Heart right ventricle (tissue), 16 donors: ENCODE measurements at regions not wholly inside any gene's neighbourhood (a gene's known extent, or its start where the extent isn't known, plus 50 kb on each side); places are given as distances from the start of the nearest gene placed in this dataset.

Source experiments
- ATAC-seq, 8 donors: fragments of 200-7000 bp; cut with Tn5 transposase; one replicate each; pipeline ENCODE4 v1.9.1; 2020; ENCODE audit warnings: mild to moderate bottlenecking in 8 of 8, moderate library complexity in 8 of 8, moderate number of reproducible peaks in 1 of 8
- DNase-seq, 2 donors: peaks; one replicate each; pipeline ENCODE4 v3.0.0-alpha.2; 2020
- H3K27ac ChIP-seq, 10 donors: fragments of 200-600 bp; sonication (generic) in 2 of 10; one replicate each; pipeline versions ENCODE4 v1.5.0 to v1.8.0; 2020 to 2022; ENCODE audit warnings: mild to moderate bottlenecking in 3 of 10
- H3K27me3 ChIP-seq, 7 donors: fragments of 200-600 bp; one replicate each; pipeline ENCODE4 v1.8.0; 2021 to 2022; ENCODE audit warnings: mild to moderate bottlenecking in 2 of 7
- H3K36me3 ChIP-seq, 9 donors: fragments of 200-600 bp; sonication (generic) in 1 of 9; one replicate each; pipeline versions ENCODE4 v1.5.0 to v1.8.0; 2020 to 2022; ENCODE audit warnings: mild to moderate bottlenecking in 2 of 9
- H3K4me1 ChIP-seq, 9 donors: fragments of 200-600 bp; sonication (generic) in 1 of 9; one replicate each; pipeline versions ENCODE4 v1.5.0 to v1.8.0; 2020 to 2022; ENCODE audit warnings: mild to moderate bottlenecking in 4 of 9
- H3K4me3 ChIP-seq, 10 donors: fragments of 200-600 bp; sonication (generic) in 2 of 10; one replicate each; pipeline versions ENCODE4 v1.5.0 to v1.8.0; 2020 to 2022; ENCODE audit warnings: mild to moderate bottlenecking in 7 of 10, moderate library complexity in 2 of 10
- H3K9me3 ChIP-seq, 11 donors: fragments of 200-600 bp in 10 of 11; sonication (generic) in 2 of 11; one replicate each; pipeline versions ENCODE4 v1.5.0 to v1.8.0; 2013 to 2022; ENCODE audit warnings: mild to moderate bottlenecking in 2 of 11, control low read depth in 1 of 11, moderate library complexity in 1 of 11
- WGBS, 2 donors: extraction: QIAGEN DNeasy Blood & Tissue Kit; methylation state at CpG; one replicate each; pipeline ENCODE4 v1.1.7; 2013; ENCODE audit warnings: inconsistent platforms in 1 of 2; 5-methylcytosine and 5-hydroxymethylcytosine counted together
- intact Hi-C, 10 donors: fragments of 100-400 bp; cut with DNase I; formaldehyde crosslinking; loops; one replicate each; pipeline versions ENCODE4 v1.11.1 to v1.14.2; 2022
- TF ChIP-seq, protein P1 (sequence below), 9 donors: fragments of 200-600 bp; sonication (generic) in 2 of 9; IDR thresholded peaks; one replicate each; pipeline versions ENCODE4 v1.5.0 to v1.8.0; 2021 to 2022; ENCODE audit warnings: antibody characterized with exemption in 9 of 9, mild to moderate bottlenecking in 5 of 9, moderate library complexity in 1 of 9
- donor health status: Arrhythmogenic right ventricular cardiomyopathy.
- donor health status: ischemic (EF 13 %, LVEDD 7.1; RV severe dilation, severe dysfunction).
- donor health status: healthy with polysubstance abuse.
- donor health status: DM: no; HTN: yes; CAD: no.
- donor health status: DM: no; HTN: no; CAD: no.
- donor health status: ischemic (EF 25% LVEDD 6.9; RV normal size, moderate dysfunction).
- donor health status: ischemic (EF 25% LVEDD 5.7; RV mildly dilated, moderate dysfunction).
- donor health status: healthy.
- donor health status: DM: yes; HTN: yes; CAD: no.
- donor health status: Ischemic cardiomyopathy.
- donor health status: ischemic (EF 35%, LVEDD 5.7; RV mildly dilated, moderate dysfunction).
- donor health status: nonischemic (EF 11% LVEDD 7.7; RV severe dilation, severe dysfunction).
- donor health status: DM: yes; HTN: yes; CAD: no.
- donor health status: PGD.
- donor health status: ischemic (EF 29% LVEDD 5.4; RV normal size, mild dysfunction).
- donor health status: nonischemic (EF 23%, LVEDD 6.1; RV moderate dilation, normal function).

DNA sequence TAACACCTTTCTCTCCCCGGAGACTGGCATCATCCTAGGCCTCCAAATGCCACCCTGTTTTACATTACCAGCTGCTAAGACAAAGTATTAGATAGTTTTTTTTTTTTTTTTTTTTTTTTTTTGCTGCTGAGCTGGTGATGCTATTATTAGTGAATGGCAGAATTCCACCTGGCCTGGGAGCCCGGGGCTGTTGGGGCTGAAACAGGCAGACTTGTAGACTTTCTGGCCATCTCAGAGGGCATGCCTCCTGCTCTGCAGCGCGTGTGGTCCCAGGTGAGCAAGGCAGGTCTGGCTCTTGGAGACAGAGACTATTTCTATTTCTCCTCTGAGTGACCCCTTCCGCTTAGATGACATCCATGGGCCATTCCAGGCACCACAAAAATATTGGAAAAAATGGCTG lies 104.2 kb downstream of the EMX2 start:
- Histone ChIP-seq H3K27me3 (peaks cover 0 to 15% (median 0%) of the 10 kb centered on the region in 7 donors), H3K9me3 (peaks cover 0 to 14% (median 3%) of the 10 kb centered on the region in 11 donors), H3K36me3 (no peaks in the 10 kb centered on the region), H3K27ac (no peak overlapping the region), H3K4me3 (no peak overlapping the region), H3K4me1 (no peaks in the 10 kb centered on the region)
- DNase-seq (no peak), ATAC-seq (no peak)
- TF ChIP-seq, protein P1, sequence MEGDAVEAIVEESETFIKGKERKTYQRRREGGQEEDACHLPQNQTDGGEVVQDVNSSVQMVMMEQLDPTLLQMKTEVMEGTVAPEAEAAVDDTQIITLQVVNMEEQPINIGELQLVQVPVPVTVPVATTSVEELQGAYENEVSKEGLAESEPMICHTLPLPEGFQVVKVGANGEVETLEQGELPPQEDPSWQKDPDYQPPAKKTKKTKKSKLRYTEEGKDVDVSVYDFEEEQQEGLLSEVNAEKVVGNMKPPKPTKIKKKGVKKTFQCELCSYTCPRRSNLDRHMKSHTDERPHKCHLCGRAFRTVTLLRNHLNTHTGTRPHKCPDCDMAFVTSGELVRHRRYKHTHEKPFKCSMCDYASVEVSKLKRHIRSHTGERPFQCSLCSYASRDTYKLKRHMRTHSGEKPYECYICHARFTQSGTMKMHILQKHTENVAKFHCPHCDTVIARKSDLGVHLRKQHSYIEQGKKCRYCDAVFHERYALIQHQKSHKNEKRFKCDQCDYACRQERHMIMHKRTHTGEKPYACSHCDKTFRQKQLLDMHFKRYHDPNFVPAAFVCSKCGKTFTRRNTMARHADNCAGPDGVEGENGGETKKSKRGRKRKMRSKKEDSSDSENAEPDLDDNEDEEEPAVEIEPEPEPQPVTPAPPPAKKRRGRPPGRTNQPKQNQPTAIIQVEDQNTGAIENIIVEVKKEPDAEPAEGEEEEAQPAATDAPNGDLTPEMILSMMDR (IDR thresholded peaks at IDR 0.05), result no peak
- 81 to 82% methylated on average over 5 of the region's 5 CpGs for WGBS, 2 donors
- intact Hi-C loops, result no loop called here

DNA sequence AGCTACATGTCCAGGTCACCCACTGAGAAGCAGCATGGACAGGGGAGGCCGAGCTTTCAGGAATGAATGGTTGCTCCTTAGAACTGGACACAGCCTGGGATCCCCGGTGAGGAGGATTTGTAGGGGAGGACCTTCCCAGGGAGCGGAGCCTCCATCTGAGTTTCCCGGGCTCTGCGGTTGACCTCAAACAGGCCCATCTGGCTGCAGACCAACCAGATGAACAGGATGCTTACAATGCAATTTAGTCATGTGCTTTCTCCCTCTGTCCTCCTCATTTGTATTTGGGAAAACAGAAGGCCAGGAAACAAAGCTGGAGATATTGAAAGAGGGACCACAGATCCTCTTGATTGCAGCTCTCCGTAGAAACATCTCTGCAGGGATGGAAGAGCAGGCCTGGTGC lies 104.8 kb downstream of the EMX2 start:
- Histone ChIP-seq H3K27ac (no peak overlapping the region), H3K4me3 (no peak overlapping the region), H3K36me3 (no peaks in the 10 kb centered on the region), H3K4me1 (no peaks in the 10 kb centered on the region), H3K9me3 (peaks cover 0 to 14% (median 3%) of the 10 kb centered on the region in 11 donors), H3K27me3 (peaks cover 0 to 14% (median 0%) of the 10 kb centered on the region in 7 donors)
- no peak for ATAC-seq
- intact Hi-C loops, result no loop called here
- TF ChIP-seq, protein P1 (IDR thresholded peaks at IDR 0.05), result no peak
- WGBS, 2 donors, result 46 to 71% methylated on average over 6 of the region's 6 CpGs
- no peak for DNase-seq

DNA sequence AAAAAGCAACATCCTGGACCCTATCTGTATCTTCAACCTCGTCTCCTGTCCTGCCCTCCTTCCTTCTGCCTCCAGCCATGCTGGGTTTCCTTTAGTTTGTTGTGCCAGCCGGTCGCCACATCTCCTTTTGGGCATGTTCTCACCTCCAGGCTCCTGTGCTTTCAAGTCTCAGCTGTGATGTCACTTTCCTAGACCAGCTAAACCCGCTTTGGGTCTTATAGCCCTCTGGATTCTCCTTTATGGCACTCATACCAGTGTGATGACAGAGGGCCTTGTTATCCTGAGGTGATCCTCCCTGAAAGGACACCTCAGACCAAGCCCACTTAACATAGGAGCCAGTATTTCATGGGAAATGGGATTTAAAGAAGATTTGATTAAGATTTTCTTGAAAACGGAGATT lies 108.6 kb downstream of the EMX2 start:
- ATAC-seq (no peak), DNase-seq (no peak)
- Histone ChIP-seq H3K27ac (no peak overlapping the region), H3K27me3 (no peaks in the 10 kb centered on the region), H3K36me3 (no peaks in the 10 kb centered on the region), H3K4me3 (no peak overlapping the region), H3K4me1 (no peaks in the 10 kb centered on the region), H3K9me3 (peaks cover 0 to 38% (median 10%) of the 10 kb centered on the region in 11 donors)
- intact Hi-C loops, result no loop called here
- WGBS, 2 donors, result 72 to 83% methylated on average over 5 of the region's 5 CpGs
- TF ChIP-seq, protein P1 (IDR thresholded peaks at IDR 0.05), result no peak

DNA sequence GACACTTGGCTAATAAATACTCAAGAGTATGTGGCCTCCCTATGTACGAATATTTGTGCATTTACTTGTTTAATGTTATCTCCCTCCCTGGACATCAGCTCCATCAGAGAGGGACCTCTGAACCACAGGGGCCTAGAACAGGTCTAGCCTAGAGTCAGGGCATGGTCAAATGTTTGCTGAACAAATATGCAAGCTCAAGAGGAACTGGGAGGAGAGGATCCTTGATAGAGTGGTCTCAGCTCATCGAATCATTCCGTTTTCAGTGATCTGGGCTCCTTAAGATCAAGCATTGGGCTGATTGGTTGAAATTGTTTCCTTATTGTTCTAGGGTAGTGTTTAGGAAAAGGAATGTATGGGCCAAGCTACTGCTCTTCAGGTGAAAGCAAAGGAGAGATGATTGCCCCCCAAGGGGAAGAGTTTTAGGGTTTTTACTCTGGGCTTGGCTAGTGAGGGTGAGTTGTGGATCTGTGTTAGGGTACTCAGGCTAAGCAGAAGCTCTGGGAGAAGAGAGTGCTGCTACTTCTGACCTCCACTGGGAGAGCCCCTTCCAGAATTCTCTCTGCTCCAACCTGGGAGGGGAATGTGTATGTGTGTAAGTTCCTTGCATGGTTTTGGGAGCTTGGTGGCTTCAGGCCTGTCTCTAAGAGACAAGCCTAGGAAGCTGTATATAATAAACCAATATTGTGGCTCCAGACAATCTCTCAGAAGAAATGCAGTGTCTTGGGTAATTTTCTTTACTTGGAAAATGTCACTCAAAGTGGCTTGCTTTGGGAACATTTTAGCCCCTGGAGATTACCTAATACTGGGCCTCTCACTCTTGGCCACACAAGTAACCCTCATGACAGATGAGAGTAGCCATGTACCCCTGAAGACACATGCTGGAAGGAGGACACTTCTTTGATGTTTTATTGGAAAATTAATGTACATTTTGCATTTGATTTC lies 110.0 kb downstream of the EMX2 start:
- TF ChIP-seq, protein P1 (IDR thresholded peaks at IDR 0.05), result no peak
- H3K27me3 ChIP-seq, result no peaks in the 10 kb centered on the region
- no peaks in the 10 kb centered on the region for H3K4me1 ChIP-seq
- H3K4me3 ChIP-seq, result no peak overlapping the region
- WGBS, 2 donors, result 77 to 87% methylated on average over 3 of the region's 3 CpGs
- DNase-seq (no peak), ATAC-seq (no peak)
- H3K36me3 ChIP-seq, result no peaks in the 10 kb centered on the region
- H3K27ac ChIP-seq, result no peak overlapping the region
- intact Hi-C loops, result no loop called here
- H3K9me3 ChIP-seq, result peaks cover 0 to 38% (median 10%) of the 10 kb centered on the region in 11 donors
